Thoracic aorta (tissue), 2 donors: ENCODE measurements at regions not wholly inside any gene's neighbourhood (a gene's known extent, or its start where the extent isn't known, plus 50 kb on each side); places are given as distances from the start of the nearest gene placed in this dataset.

Experiments
- ATAC-seq: fragments of 150-250 bp; one replicate; pipeline ENCODE4 v1.8.0; 2017; ENCODE audit warnings: low read depth; ENCODE audit not compliant: insufficient number of reproducible peaks, low FRiP score
- DNase-seq: peaks from one replicate; pipeline ENCODE4 v3.0.0-alpha.2; 2020; ENCODE audit warnings: low spot score
- H3K27ac ChIP-seq, 2 donors: fragments of 200-600 bp; sonication (generic); 1 replicate in 1 of 2; 2 replicates in 1 of 2; pipeline ENCODE4 v1.5.1; 2016; ENCODE audit warnings: mild to moderate bottlenecking in 2 of 2, moderate library complexity in 2 of 2
- H3K27me3 ChIP-seq: fragments of 200-600 bp; sonication (generic); replicated peaks from 2 replicates; pipeline ENCODE4 v1.6.0; 2016; ENCODE audit warnings: mild to moderate bottlenecking; ENCODE audit not compliant: insufficient read depth
- H3K36me3 ChIP-seq: fragments of 200-600 bp; sonication (generic); one replicate; pipeline ENCODE4 v1.5.1; 2016
- H3K4me1 ChIP-seq, 2 donors: fragments of 200-600 bp; sonication (generic); 1 replicate in 1 of 2; 2 replicates in 1 of 2; pipeline versions ENCODE4 v1.5.1 to v1.6.0; 2016; ENCODE audit warnings: low read depth in 2 of 2, mild to moderate bottlenecking in 1 of 2; ENCODE audit not compliant: control insufficient read depth in 1 of 2
- H3K4me3 ChIP-seq: fragments of 200-600 bp; sonication (generic); 2 replicates; pipeline ENCODE4 v1.5.1; 2016; ENCODE audit warnings: mild to moderate bottlenecking
- H3K9me3 ChIP-seq: fragments of 200-600 bp; sonication (generic); 2 replicates; pipeline ENCODE4 v1.5.1; 2016
- CTCF ChIP-seq: fragments of 200-600 bp; sonication (generic); IDR thresholded peaks from one replicate; pipeline ENCODE4 v1.5.1; 2019; ENCODE audit warnings: antibody characterized with exemption

DNA sequence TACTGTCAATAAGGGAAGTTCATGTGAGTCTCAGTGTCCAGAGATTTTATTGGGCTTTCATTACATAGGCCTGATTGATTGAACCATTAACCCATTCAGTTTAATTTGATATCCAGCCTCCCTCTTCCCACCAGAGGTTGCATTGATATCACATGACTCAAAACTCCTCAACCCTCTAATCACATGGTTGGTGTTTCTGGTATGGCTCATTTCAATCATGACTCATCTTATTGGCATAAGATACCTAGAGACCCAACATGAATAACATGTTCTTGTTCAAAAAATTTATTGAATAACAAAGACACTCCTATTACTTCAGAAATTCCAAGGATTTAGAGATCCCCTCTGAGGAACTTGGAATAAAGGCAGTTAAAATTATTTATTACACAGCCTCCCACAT, 982.2 kb downstream of the TLE1 start:
- DNase-seq (no peak), ATAC-seq (no peak)
- Histone ChIP-seq H3K27me3 (no peaks in the 10 kb centered on the region), H3K9me3 (peaks cover 3% of the 10 kb centered on the region), H3K36me3 (no peaks in the 10 kb centered on the region), H3K4me1 (no peaks in the 10 kb centered on the region), H3K4me3 (no peak overlapping the region), H3K27ac (no peak overlapping the region)
- no peak for TF ChIP-seq CTCF

DNA sequence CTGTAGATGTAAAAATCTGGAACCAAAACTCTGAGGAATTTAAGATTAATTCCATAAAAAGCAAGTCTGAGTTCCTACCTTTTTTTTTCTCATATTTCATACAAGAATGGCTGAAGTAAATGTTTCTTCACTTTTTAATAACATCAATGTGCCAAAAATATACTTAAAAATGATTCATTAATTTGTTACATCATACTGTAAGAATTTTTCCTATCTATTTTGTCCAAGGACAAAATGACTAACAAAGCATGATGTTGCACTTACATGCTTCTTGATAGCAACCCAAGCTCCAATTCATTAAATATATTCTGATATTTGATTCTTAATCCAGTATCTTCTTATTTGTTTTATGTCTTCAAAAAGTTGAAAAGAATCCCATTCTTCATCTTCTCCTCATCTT, 988.3 kb downstream of the TLE1 start:
- peaks cover 11 to 28% of the 10 kb centered on the region in 2 donors for H3K4me1 ChIP-seq
- TF ChIP-seq CTCF = no peak
- H3K27ac ChIP-seq = no peak overlapping the region
- no peak for ATAC-seq
- no peaks in the 10 kb centered on the region for H3K9me3 ChIP-seq
- no peaks in the 10 kb centered on the region for H3K27me3 ChIP-seq
- no peak for DNase-seq
- H3K36me3 ChIP-seq = no peaks in the 10 kb centered on the region
- no peak overlapping the region for H3K4me3 ChIP-seq

GRCh38 chr9:80699511-80699998, 989.8 kb downstream of the TLE1 start:
- DNase-seq = no peak
- no peak for ATAC-seq

DNA sequence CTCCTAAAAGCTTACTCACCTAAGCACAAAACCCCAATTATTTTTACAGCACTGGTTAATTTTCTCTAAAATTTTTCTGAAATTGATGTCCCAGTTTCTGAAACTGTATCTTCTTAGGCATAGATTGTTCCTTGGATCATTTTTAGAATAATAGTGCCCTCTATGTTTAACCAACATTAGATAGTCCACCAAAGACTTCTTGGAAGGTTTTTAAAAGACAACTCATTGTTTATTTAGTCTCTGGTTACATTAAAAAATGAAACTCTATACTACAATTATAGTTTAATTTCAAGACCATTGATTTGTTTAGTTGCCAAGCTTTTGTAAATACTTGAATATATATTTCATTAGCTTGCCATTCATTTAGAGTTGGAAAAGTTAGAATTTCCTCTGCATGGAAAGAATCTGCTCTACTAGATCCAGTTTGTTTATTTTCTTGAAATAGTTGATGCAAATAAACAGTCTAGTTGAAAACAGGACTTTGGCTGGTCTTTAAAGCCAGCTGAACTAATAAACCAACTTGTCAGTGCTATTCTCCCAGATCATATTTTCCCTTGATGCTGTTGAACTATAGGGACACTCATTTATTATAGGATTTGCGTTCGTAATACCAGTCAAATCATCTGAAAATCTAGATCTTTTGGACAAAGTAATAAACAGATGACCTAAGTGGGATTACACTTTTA, 990.5 kb downstream of the TLE1 start:
- TF ChIP-seq CTCF = no peak

More at GRCh38 chr9:80699511-80699998, 989.8 kb downstream of the TLE1 start:
- peaks cover 11 to 28% of the 10 kb centered on the region in 2 donors for H3K4me1 ChIP-seq
- H3K9me3 ChIP-seq = no peaks in the 10 kb centered on the region
- no peak overlapping the region for H3K4me3 ChIP-seq
- H3K27ac ChIP-seq = no peak overlapping the region
- no peaks in the 10 kb centered on the region for H3K36me3 ChIP-seq
- H3K27me3 ChIP-seq = no peaks in the 10 kb centered on the region
- no peak for TF ChIP-seq CTCF

GRCh38 chr9:80692751-80693150, 996.6 kb downstream of the TLE1 start:
- TF ChIP-seq CTCF = no peak
- Histone ChIP-seq H3K36me3 (no peaks in the 10 kb centered on the region), H3K4me3 (no peak overlapping the region), H3K27me3 (no peaks in the 10 kb centered on the region), H3K4me1 (no peaks in the 10 kb centered on the region), H3K9me3 (no peaks in the 10 kb centered on the region), H3K27ac (no peak overlapping the region)
- ATAC-seq (no peak), DNase-seq (no peak)

More for the DNA sequence above, 990.5 kb downstream of the TLE1 start:
- Histone ChIP-seq H3K27me3 (no peaks in the 10 kb centered on the region), H3K27ac (no peak overlapping the region), H3K4me1 (peaks cover 11 to 28% of the 10 kb centered on the region in 2 donors), H3K36me3 (no peaks in the 10 kb centered on the region), H3K9me3 (no peaks in the 10 kb centered on the region), H3K4me3 (no peak overlapping the region)
- DNase-seq (no peak), ATAC-seq (no peak)
